ENCODE measurements at regions not wholly inside any gene's neighbourhood (a gene's known extent, or its start where the extent isn't known, plus 50 kb on each side); places are given as distances from the start of the nearest gene placed in this dataset.
"Not testable (repeated sequence)": the region's sequence is repeated elsewhere in the genome, so short reads cannot be mapped to it uniquely, and the experiment has no call there.

DNA sequence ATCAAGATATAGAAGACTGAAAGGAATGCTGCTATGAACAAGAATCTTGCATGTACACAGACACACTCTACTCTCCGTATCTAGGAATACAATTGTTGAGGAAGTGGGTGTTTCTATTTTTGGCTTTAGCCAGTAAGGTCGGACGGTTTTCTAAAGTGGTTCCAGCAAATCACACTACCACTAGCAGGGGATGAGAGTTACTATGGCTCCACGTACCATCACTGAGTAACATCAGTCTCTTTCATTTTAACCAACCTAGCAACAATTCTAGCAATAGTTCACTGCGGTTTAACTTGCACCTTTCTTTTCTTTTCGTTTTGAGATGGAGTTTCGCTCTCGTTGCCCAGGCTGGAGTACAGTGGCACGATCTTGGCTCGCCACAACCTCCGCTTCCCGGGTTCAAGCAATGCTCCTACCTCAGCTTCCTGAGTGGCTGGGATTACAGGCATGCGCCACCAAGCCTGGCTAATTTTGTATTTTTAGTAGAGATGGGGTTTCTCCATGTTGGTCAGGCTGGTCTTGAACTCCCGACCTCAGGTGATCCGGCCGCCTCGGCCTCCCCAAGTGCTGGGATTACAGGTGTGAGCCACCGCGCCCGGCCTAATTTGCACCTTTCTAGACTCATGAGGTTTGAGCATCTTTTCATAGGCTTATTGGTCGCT lies 103.2 kb upstream of the ZNF746 start:
- not testable (repeated sequence) for DNase-seq

DNA sequence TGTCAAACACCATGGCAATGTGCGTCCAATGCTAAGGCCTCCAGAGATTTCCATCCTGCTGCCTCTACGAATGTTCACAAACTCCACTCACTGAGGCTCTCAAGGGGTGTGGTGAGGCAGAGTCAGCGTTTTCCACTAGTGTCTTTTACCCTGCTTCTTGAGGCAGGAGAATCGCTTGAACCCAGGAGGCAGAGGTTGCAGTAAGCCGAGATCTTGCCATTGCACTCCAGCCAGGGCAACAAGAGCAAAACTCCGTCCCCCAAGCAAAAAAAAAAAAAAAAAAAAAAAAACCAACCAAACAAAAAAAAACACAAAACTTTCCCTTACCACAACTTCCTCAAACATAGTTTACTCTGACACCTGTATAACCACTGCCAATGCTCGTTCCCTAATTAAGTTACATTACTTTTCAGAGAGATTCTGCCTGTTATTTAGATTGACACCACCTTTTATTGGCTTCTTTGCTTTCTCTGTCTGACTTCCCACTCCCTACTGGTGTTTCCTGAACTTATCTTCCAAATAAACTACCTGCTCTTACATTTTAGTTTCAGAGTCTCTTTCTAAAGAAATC lies 102.1 kb upstream of the ZNF746 start:
- no peak for DNase-seq

GRCh38 chr7:149598721-149599308 lies 101.2 kb upstream of the ZNF746 start:
- peak; percentile 40 for DNase-seq

DNA sequence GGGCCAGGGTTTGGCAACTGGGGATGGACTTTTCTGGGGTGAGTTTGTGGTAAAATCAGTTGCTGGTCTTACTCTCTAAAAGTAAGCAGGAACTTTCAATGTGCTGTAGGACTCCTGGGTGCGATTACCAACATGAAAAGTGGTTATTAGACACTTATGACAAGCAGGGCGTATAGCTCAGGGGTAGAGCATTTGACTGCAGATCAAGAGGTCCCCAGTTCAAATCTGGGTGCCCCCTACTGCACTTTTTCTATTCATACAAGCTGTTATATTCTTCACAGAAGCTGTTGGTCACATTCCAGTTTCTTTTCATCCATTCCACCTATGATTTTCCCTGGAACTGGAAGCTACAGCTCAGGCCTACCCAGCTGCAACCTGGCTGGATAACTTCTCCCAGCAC lies 100.2 kb upstream of the ZNF746 start:
- DNase-seq: not testable (repeated sequence)

DNA sequence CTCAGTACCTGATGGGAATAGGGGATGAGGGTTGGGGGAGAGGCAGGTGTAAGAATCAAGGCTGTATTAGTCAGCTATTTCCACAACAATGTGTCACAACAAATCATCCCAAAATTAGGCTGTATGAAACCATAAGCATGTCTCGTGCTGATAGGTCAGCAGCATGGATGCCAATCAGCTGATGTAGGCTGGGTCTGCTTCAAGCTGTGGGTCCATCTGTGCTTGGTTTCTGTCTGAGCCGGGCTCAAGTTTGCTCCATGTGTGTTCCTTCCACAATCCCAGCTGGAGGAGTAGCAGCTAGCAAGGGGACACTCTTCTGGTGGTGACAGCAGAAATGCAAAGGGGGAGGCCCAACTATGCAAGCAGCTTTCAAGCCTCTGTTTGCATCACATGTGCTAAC lies 97.9 kb upstream of the ZNF746 start:
- no peak for DNase-seq

DNA sequence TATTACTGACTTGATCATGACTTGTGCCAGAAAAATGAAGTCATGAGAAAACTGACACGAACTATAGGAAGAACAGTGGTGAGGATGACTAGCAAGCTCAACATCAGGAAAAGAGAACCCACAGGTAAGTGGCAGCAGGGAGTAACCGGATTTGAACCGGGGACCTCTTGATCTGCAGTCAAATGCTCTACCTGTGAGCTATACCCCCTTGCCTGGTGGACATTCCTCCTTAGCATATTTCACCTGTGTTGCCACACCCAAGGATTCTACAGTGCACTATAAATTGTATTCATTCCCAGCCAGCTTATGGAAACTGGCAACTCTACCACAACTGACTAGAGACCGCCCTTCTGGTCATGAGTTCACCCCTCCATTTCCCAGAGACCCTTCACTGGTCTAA lies 97.5 kb upstream of the ZNF746 start:
- DNase-seq: peak; percentile 10

GRCh38 chr7:149588930-149589329 lies 91.3 kb upstream of the ZNF746 start:
- DNase-seq: no peak

GRCh38 chr7:149586646-149587645 lies 89.3 kb upstream of the ZNF746 start:
- DNase-seq: no peak

GRCh38 chr7:149584530-149584929 lies 86.9 kb upstream of the ZNF746 start:
- DNase-seq: no peak

DNA sequence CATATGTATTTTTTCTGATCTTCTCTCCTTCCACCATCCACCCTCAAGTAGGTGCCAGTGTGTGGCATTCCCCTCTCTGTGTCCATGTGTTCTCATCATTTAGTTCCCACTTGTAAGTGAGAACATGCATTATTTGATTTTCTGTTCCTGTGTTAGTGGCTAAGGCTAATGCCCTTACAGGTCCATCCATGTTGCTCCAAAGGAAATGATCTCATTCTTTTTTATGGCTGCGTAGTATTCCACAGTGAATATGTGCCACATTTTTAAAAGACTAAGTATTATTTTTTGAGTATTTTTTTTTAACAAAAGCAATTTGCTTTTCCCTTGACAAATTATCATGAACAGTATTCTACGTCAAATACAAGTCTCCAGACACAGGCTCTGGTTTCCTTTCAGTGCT lies 86.4 kb upstream of the ZNF746 start:
- no peak for DNase-seq

- no peak for DNase-seq
Observed at GRCh38 chr7:149580328-149580727, 82.7 kb upstream of the ZNF746 start.

- not testable (repeated sequence) for DNase-seq
Observed at GRCh38 chr7:149579365-149579764, 81.8 kb upstream of the ZNF746 start.

GRCh38 chr7:149574428-149574827 lies 76.8 kb upstream of the ZNF746 start:
- not testable (repeated sequence) for DNase-seq

DNA sequence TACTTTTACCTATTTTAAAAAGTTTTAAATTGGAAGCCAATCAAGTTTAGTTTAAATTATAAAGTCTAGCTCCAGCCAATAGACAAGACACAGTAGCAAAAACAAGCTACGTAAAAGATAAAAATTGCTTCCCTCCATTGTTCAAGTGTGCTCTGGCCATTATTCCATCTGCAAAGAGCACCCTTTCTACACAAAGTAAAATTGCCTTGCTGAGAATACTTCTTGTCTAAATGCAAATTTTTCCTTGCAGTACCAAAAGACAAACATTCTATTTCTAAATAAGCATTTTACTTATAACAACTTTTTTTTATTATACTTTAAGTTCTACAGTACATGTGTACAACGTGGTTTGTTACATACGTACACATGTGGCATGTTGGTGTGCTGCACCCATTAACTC lies 75.9 kb upstream of the ZNF746 start:
- no peak for DNase-seq

DNA sequence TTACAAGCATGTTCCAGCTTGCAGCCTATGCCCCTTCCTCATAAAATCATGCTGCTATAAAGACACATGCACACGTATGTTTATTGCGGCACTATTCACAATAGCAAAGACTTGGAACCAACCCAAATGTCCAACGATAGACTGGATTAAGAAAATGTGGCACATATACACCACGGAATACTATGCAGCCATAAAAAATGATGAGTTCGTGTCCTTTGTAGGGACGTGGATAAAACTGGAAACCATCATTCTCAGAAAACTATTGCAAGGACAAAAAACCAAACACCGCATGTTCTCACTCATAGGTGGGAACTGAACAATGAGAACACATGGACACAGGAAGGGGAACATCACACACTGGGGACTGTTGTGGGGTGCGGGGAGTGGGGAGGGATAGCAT lies 75.3 kb upstream of the ZNF746 start:
- not testable (repeated sequence) for DNase-seq

DNA sequence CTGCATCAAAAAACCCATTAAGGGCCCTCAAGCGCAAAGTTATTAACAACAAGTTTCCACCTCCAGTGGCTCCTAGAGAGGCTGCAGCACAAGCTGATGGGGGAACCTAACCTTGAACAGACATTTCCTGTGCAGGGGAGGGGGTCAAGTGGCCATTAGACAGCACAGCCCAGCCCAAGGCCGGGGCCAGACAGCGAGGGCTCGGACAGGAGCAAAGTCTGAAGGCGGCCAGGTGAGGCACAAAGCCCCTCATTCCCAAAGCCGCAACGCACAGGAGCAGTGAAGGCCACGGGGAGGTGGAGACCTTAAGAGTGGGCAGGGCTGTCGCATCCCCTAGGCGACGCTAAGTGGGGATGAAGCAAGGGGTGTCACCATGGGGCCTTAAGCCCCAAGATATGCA lies 73.2 kb upstream of the ZNF746 start:
- no peak for DNase-seq

DNA sequence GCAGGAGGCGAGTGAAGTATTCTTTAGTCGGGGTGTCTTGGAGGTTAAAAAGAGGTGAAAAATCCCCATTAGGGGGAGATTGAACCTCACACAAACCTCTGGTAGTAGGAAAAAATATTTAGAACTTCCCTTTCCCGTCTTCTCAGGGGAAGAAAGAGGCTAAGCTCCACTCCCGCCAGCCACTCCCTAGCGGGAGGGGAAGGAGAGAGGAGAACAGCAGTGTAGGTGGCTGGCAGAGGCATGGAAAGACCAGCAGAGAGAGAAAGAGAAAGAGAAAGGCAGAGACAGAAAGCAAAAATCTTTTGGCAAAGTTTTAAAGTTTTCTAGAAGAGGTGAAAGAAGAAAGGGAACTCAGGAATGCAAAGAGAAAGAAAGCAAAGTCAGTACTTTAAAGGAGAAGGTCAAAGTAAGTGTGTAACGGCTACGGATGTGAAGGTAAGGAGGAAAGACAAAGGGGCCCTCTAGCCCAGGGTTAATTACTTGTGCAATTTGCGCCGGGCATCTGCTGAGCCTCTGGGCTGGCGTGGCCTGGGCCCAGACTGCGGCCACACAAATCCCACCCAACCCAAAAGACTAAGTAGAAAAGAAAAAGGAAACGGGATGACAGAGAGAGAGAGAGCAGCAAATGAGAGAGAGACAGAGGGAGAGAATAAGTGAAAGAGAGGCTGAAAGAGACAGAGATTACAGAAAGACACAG lies 72.3 kb upstream of the ZNF746 start:
- DNase-seq: no peak

GRCh38 chr7:149569025-149569725 lies 71.6 kb upstream of the ZNF746 start:
- DNase-seq: no peak

DNA sequence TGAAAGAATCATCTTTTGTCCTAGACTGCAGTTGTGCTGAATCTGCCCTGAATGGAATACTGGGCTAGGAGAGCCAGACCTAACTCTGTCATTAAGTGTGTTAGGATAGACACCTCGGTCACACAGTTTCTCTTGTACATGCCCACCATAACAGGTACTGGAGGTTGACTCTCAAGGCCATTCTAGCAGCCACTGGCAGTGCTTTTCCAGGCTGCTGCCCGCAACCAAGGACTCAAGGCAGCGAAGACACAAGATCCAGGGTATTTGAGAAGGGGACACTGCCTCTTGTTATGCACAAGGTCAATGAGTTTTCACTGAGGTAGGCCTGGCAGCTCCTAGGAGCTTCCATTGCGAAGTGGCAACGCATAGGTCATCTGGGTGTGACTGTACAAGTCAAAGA lies 70.6 kb upstream of the ZNF746 start:
- DNase-seq: no peak

- DNase-seq: no peak
Observed at GRCh38 chr7:149566103-149566502, 68.5 kb upstream of the ZNF746 start.

DNA sequence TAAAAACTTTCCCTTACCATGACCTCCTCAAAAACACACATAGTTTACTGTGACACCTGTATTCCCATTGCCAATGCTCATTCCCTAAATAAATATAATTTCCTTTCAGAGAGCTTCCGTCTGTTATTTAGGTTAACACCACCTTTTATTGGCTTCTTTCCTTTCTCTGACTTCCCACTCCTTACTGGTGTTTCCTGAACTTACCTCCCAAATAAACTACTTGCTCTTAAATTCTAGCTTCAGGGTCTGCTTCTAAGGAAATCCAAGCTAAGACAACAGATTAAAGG lies 67.4 kb upstream of the ZNF746 start:
- DNase-seq: no peak

DNA sequence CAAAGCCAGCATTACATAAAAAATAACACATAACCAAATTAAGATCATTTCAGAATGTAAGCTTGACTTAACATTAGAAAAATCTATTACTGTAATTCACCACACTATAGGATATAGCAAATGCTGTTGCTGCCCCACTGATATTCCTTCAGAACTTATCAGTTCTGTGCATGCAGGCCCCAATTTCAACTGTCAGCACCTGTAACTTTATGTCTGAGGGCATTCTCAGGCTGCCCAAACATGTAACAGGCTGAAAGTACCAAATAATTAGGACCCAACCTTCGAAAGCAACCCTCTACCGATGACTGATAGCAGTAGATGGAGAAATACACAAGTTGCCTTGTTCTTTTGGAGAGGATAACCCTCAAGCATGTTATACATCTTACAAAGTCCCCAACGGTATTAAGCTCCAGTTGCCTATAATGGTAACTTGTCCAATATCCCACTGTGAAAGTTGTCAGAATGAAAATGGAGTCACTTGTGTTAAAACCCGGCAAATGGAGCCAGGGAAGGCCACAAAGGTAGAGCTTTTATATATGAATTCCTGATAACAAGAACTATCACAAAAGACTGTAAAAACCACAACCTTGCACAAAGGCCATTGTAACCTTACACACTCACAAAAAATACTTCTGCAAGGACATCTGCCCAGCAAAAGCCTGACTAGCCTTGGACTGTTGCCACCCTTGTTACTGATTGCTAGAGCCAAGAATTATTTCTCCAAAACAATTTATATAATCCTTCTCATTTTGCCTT lies 66.9 kb upstream of the ZNF746 start:
- DNase-seq: no peak

Measured in NCI-H69 (cell line).